Activated naive CD8-positive, alpha-beta T cell treated with anti-CD3 and anti-CD28 coated beads, Interleukin-2, amount 10 ng/mL, durations not matched to agents 7 days and 5 days (primary cell): ENCODE measurements at regions not wholly inside any gene's neighbourhood (a gene's known extent, or its start where the extent isn't known, plus 50 kb on each side); places are given as distances from the start of the nearest gene placed in this dataset.

Experiments
- ATAC-seq: fragments of 150-1000 bp; cut with Tn5 transposase; one replicate; pipeline ENCODE4 v1.10.0; 2021; ENCODE audit warnings: low read depth, moderate library complexity
- POLR2A ChIA-PET: fragments of 350-600 bp; sonication (Branson Sonifier 250); formaldehyde crosslinking; loops from one replicate; lab custom pipeline; 2021; ENCODE audit warnings: antibody characterized with exemption; lab: Charles Lee
- DNase-seq: peaks from one replicate; pipeline ENCODE4 v3.0.0; 2021
- H3K27ac Mint-ChIP-seq: one replicate; pipeline ENCODE4 v1.8.0; 2022; ENCODE audit warnings: mild to moderate bottlenecking, mixed read lengths
- H3K27me3 Mint-ChIP-seq: one replicate; pipeline ENCODE4 v1.8.0; 2022; ENCODE audit warnings: mild to moderate bottlenecking, moderate library complexity, mixed read lengths
- H3K36me3 Mint-ChIP-seq: one replicate; pipeline ENCODE4 v1.8.0; 2021; ENCODE audit warnings: mild to moderate bottlenecking, mixed read lengths
- H3K4me1 Mint-ChIP-seq: one replicate; pipeline ENCODE4 v1.8.0; 2021; ENCODE audit warnings: mixed read lengths
- H3K4me3 Mint-ChIP-seq: one replicate; pipeline ENCODE4 v1.8.0; 2022; ENCODE audit warnings: mild to moderate bottlenecking, moderate library complexity, mixed read lengths
- H3K9me3 Mint-ChIP-seq: one replicate; pipeline ENCODE4 v1.8.0; 2021; ENCODE audit warnings: mixed read lengths

GRCh38 chr6:163651426-163651825 lies 236.9 kb downstream of the QKI start:
- peaks cover 11% of the 10 kb centered on the region for H3K27me3 Mint-ChIP-seq
- no peak overlapping the region for H3K4me3 Mint-ChIP-seq
- ATAC-seq (no peak), DNase-seq (no peak)
- H3K9me3 Mint-ChIP-seq: no peaks in the 10 kb centered on the region
- H3K36me3 Mint-ChIP-seq: no peaks in the 10 kb centered on the region
- POLR2A ChIA-PET: no interaction called here
- no peak overlapping the region for H3K27ac Mint-ChIP-seq
- no peaks in the 10 kb centered on the region for H3K4me1 Mint-ChIP-seq

- Mint-ChIP-seq H3K9me3 (no peaks in the 10 kb centered on the region), H3K27me3 (peaks cover 7% of the 10 kb centered on the region), H3K27ac (no peak overlapping the region), H3K4me3 (no peak overlapping the region), H3K4me1 (no peaks in the 10 kb centered on the region), H3K36me3 (no peaks in the 10 kb centered on the region)
- POLR2A ChIA-PET: no interaction called here
- DNase-seq: no peak
- ATAC-seq: no peak
Measured at GRCh38 chr6:163648868-163649267, 234.3 kb downstream of the QKI start.

GRCh38 chr6:163647624-163648023 lies 233.1 kb downstream of the QKI start:
- Mint-ChIP-seq H3K36me3 (no peaks in the 10 kb centered on the region), H3K4me3 (no peak overlapping the region), H3K4me1 (no peaks in the 10 kb centered on the region), H3K9me3 (no peaks in the 10 kb centered on the region), H3K27me3 (peaks cover 4% of the 10 kb centered on the region), H3K27ac (no peak overlapping the region)
- DNase-seq (no peak), ATAC-seq (no peak)
- POLR2A ChIA-PET: no interaction called here

- POLR2A ChIA-PET: no interaction called here
Measured at GRCh38 chr6:163646866-163647265, 232.3 kb downstream of the QKI start.

DNA sequence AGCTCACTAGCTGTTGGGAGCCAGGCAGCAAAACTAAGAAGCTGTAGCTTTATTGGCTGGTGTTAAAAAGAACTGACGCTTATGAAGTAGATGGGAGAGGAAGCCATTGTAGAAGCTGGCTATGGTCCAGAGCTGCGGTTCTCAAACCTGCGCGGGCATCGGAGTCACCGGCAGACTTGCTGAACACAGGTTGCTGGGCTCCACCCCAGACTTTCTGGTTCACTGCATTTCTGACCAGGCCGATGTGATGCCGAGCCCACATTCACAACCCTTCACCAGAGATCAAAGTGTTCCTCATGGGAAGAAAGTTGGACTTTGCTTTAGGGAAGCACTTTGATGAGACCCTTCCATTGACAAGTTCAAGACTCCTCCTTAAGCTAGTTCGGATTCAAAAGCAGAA lies 231.6 kb downstream of the QKI start:
- POLR2A ChIA-PET: no interaction called here
- Mint-ChIP-seq H3K4me1 (no peaks in the 10 kb centered on the region), H3K9me3 (no peaks in the 10 kb centered on the region), H3K27ac (no peak overlapping the region), H3K36me3 (no peaks in the 10 kb centered on the region), H3K27me3 (peaks cover 4% of the 10 kb centered on the region), H3K4me3 (no peak overlapping the region)
- DNase-seq: no peak
- no peak for ATAC-seq

More at GRCh38 chr6:163646866-163647265, 232.3 kb downstream of the QKI start:
- Mint-ChIP-seq H3K9me3 (no peaks in the 10 kb centered on the region), H3K4me1 (no peaks in the 10 kb centered on the region), H3K27me3 (peaks cover 2% of the 10 kb centered on the region), H3K27ac (no peak overlapping the region), H3K36me3 (no peaks in the 10 kb centered on the region), H3K4me3 (no peak overlapping the region)
- ATAC-seq: no peak
- DNase-seq: no peak

- no peak overlapping the region for H3K4me3 Mint-ChIP-seq
- H3K27ac Mint-ChIP-seq: no peak overlapping the region
Measured at GRCh38 chr6:163645560-163645959, 231.0 kb downstream of the QKI start.

DNA sequence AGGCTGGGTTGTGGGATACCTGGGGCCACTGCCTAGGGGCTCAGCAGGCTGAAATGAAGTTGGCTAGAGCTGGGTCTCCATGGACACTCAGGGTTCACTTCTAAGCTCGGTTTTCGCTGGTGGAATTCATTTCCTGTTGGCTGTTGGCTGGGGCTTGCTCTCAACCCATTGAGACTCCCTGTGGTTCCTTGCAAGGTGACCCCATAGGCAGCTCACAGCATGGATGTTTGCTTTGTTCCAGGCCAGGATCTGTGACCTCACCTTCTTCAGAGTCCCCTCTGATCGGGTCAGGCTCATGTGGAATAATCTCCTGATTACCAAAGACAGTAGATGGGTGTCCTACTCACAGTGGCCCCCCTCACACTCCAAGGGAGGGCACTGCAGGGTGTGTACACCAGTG lies 229.3 kb downstream of the QKI start:
- POLR2A ChIA-PET: no interaction called here
- Mint-ChIP-seq H3K9me3 (no peaks in the 10 kb centered on the region), H3K36me3 (no peaks in the 10 kb centered on the region), H3K27ac (no peak overlapping the region), H3K4me1 (no peaks in the 10 kb centered on the region), H3K27me3 (peaks cover 4% of the 10 kb centered on the region), H3K4me3 (no peak overlapping the region)
- DNase-seq (no peak), ATAC-seq (no peak)

More at GRCh38 chr6:163645560-163645959, 231.0 kb downstream of the QKI start:
- Mint-ChIP-seq H3K27me3 (peaks cover 4% of the 10 kb centered on the region), H3K36me3 (no peaks in the 10 kb centered on the region), H3K9me3 (no peaks in the 10 kb centered on the region), H3K4me1 (no peaks in the 10 kb centered on the region)
- ATAC-seq (no peak), DNase-seq (no peak)
- POLR2A ChIA-PET: no interaction called here

GRCh38 chr6:163641706-163642105 lies 227.2 kb downstream of the QKI start:
- Mint-ChIP-seq H3K9me3 (no peaks in the 10 kb centered on the region), H3K27me3 (peaks cover 2% of the 10 kb centered on the region), H3K4me3 (no peak overlapping the region), H3K4me1 (no peaks in the 10 kb centered on the region), H3K27ac (no peak overlapping the region), H3K36me3 (no peaks in the 10 kb centered on the region)
- POLR2A ChIA-PET: no interaction called here
- ATAC-seq (no peak), DNase-seq (no peak)

DNA sequence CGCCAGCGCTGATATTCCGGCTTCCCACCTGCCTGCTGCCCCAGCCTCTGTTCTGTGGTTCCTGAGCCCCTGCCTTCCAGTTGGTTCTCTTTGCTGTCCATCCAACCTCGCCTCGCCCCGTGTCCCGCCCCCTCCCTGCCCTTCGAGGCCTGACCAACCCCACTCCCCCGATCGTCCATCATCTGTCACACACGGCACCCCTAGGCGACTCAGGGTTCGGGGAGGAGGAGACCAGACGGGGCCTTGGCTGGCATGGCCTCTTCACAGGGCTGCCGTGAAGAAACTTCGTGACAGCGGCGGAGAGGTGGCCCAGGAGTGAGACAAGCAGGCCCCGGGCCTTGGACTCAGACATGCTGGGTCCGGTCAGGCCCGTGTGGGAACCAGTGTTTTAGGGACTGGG lies 226.1 kb downstream of the QKI start:
- no peak for DNase-seq
- ATAC-seq: no peak
- no peak overlapping the region for H3K27ac Mint-ChIP-seq
- no peaks in the 10 kb centered on the region for H3K4me1 Mint-ChIP-seq
- POLR2A ChIA-PET: no interaction called here
- H3K9me3 Mint-ChIP-seq: no peaks in the 10 kb centered on the region
- no peaks in the 10 kb centered on the region for H3K36me3 Mint-ChIP-seq
- H3K27me3 Mint-ChIP-seq: peaks cover 2% of the 10 kb centered on the region
- no peak overlapping the region for H3K4me3 Mint-ChIP-seq

GRCh38 chr6:163637524-163637923 lies 223.0 kb downstream of the QKI start:
- no peaks in the 10 kb centered on the region for H3K36me3 Mint-ChIP-seq
- no peak for DNase-seq

DNA sequence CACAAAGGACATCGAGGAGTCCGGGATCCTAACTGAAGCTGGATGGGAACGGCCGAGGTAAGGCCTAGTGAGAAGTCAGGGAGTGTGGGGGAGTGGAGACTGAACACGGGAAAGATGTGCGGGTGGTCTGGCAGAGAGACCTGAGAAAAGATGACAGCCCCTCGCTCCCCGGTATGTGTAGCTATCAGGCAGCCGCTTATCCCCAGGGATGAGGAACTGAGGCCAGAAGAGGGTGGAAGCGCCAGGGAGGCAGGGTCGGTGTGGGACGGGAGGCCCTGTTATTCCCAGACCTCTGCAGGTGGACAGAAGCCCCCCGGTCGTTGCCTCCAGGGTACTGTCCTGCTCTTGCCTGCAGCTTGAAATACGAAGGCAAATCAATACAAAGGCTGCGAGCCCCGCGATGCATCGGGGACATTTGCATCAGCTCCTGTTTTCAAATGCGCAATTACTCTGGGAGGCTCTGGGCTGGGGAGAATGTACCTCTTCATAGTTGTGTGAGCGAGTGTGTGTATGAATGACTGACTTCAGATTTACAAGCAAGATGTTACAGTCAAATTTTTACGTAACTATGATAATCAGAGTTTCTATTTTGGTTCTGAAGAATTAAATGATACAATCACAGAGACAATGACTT lies 221.3 kb downstream of the QKI start:
- Mint-ChIP-seq H3K4me3 (no peak overlapping the region), H3K36me3 (no peaks in the 10 kb centered on the region), H3K9me3 (no peaks in the 10 kb centered on the region), H3K4me1 (no peaks in the 10 kb centered on the region), H3K27ac (no peak overlapping the region), H3K27me3 (peaks cover 20% of the 10 kb centered on the region)
- POLR2A ChIA-PET: no interaction called here
- no peak for DNase-seq
- ATAC-seq: no peak

More at GRCh38 chr6:163637524-163637923, 223.0 kb downstream of the QKI start:
- Mint-ChIP-seq H3K27me3 (peaks cover 10% of the 10 kb centered on the region), H3K27ac (no peak overlapping the region), H3K4me1 (no peaks in the 10 kb centered on the region), H3K9me3 (no peaks in the 10 kb centered on the region), H3K4me3 (no peak overlapping the region)
- POLR2A ChIA-PET: no interaction called here
- ATAC-seq: no peak

DNA sequence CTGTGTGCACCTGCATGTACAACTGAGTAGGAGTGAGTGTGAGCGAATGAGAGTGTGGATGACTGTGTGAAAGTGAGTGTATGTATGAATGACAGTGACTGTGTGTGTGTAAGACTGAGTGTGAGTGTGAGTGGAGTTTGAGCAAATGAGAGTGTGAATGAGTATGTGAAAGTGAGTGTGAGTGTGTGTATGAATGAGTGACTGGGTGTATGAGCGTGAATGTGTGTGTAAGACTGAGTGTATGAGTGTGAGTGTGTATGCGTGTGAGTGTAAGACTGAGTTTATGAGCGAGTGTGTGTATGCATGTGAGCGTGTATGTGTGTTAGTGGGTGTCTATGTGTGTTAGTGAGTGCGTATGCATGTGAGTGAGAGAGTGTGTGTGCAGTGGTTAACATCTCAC lies 220.8 kb downstream of the QKI start:
- H3K27ac Mint-ChIP-seq: no peak overlapping the region
- H3K27me3 Mint-ChIP-seq: peaks cover 20% of the 10 kb centered on the region
- H3K9me3 Mint-ChIP-seq: no peaks in the 10 kb centered on the region
- DNase-seq (no peak), ATAC-seq (no peak)
- H3K4me3 Mint-ChIP-seq: no peak overlapping the region
- POLR2A ChIA-PET: no interaction called here
- H3K36me3 Mint-ChIP-seq: no peaks in the 10 kb centered on the region
- H3K4me1 Mint-ChIP-seq: no peaks in the 10 kb centered on the region

- no peak for ATAC-seq
- Mint-ChIP-seq H3K4me3 (no peak overlapping the region), H3K36me3 (no peaks in the 10 kb centered on the region), H3K27me3 (peaks cover 22% of the 10 kb centered on the region), H3K9me3 (no peaks in the 10 kb centered on the region), H3K4me1 (no peaks in the 10 kb centered on the region), H3K27ac (no peak overlapping the region)
- DNase-seq: no peak
- POLR2A ChIA-PET: no interaction called here
Measured at GRCh38 chr6:163634211-163635171, 220.0 kb downstream of the QKI start.

- Mint-ChIP-seq H3K9me3 (no peaks in the 10 kb centered on the region), H3K4me3 (no peak overlapping the region), H3K4me1 (no peaks in the 10 kb centered on the region), H3K27me3 (peaks cover 22% of the 10 kb centered on the region), H3K27ac (no peak overlapping the region), H3K36me3 (no peaks in the 10 kb centered on the region)
- ATAC-seq: no peak
- POLR2A ChIA-PET: no interaction called here
- DNase-seq: no peak
Measured at GRCh38 chr6:163630991-163631390, 216.5 kb downstream of the QKI start.
